ENCODE measurements at regions not wholly inside any gene's neighbourhood (a gene's known extent, or its start where the extent isn't known, plus 50 kb on each side); places are given as distances from the start of the nearest gene placed in this dataset.

DNA sequence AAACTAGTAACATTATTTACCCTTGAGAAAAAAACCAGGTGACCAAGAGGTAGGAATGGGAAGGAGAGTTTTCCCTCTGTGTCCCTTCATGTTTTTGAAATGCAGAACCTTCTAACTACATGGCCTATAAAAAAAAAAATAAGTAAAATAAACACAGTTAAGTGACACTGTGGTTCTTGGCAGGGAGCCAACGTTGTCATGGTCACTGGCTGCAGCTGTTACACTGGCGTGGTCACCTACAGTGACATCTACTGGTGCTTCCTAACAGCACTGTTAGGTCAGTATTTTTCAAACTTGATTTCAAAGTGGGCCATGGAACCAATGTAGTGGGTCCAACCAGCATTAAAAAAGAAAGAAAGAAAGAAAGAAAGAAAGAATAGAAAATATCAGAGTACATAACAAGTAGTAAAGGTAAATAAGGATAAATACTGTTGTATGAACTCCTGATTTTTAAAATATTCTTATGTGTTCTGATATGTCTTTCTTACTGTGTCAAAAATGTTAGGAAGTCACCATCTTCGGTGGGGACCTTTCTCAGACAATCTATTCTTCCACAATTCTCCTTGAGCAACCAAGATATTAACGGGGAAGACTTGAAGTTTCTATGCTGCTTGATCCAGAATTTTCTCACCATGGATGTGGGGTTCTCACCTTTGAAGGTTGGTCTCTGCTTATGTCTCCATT lies 59.1 kb upstream of the PJA2 start:
- DNase-seq (ENCODE audit: low spot score), result peak; percentile 93

DNA sequence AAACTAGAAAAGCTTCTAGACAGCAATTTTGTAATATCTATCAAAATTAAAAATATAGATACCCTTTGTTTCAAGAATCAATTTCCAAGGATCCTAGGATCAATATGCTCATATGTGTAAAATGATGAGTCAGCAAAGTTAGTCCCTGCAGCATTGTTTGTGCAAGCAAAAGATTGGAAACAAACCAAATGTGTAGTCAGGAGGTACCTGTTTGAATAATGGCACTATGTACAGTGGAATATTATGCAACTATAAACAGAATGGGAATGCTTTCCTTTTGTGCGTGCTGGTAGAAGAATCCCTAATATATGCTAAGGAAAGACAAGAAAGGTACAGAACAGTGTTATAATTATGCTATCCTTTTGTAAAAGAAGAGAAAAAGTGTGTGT lies 58.5 kb upstream of the PJA2 start:
- no peak for DNase-seq (ENCODE audit: low spot score)

GRCh38 chr5:109467058-109467457 lies 57.3 kb upstream of the PJA2 start:
- DNase-seq (ENCODE audit: low spot score), result no peak

Measured in hematopoietic multipotent progenitor cell treated with erythropoietin and hydrocortisone succinate and interleukin-3 and kit ligand, for 17 days (in vitro differentiated cells).